Muscle layer of colon (tissue), 2 donors: ENCODE measurements at regions not wholly inside any gene's neighbourhood (a gene's known extent, or its start where the extent isn't known, plus 50 kb on each side); places are given as distances from the start of the nearest gene placed in this dataset.

Source experiments
- H3K27ac ChIP-seq: one replicate; pipeline ENCODE4 v1.7.0; 2013; ENCODE audit warnings: low read depth, mild to moderate bottlenecking, low read length, moderate library complexity
- H3K27me3 ChIP-seq, 2 donors: one replicate each; pipeline ENCODE4 v1.7.0; 2013; ENCODE audit warnings: low read length in 2 of 2, mild to moderate bottlenecking in 2 of 2; ENCODE audit not compliant: insufficient read depth in 2 of 2, control insufficient read depth in 1 of 2
- H3K36me3 ChIP-seq: one replicate; pipeline ENCODE4 v1.7.0; 2013; ENCODE audit warnings: mild to moderate bottlenecking, low read length; ENCODE audit not compliant: insufficient read depth
- H3K4me1 ChIP-seq: one replicate; pipeline ENCODE4 v1.7.0; 2013; ENCODE audit warnings: mild to moderate bottlenecking, low read length; ENCODE audit not compliant: insufficient read depth
- H3K4me3 ChIP-seq, 2 donors: one replicate each; pipeline ENCODE4 v1.7.0; 2013; ENCODE audit warnings: low read length in 2 of 2, low read depth in 1 of 2, mild to moderate bottlenecking in 1 of 2, moderate library complexity in 1 of 2
- H3K9ac ChIP-seq: one replicate; pipeline ENCODE4 v1.7.0; 2013; ENCODE audit warnings: low read length
- H3K9me3 ChIP-seq: one replicate; pipeline ENCODE4 v1.7.0; 2013; ENCODE audit warnings: mild to moderate bottlenecking, low read length
- donor health status: abdominal sarcoma.
- donor health status: Adenocarcinoma of cecum.

GRCh38 chr3:51619983-51620382, 51.1 kb upstream of the TEX264 start:
- no peak overlapping the region for H3K9ac ChIP-seq
- H3K27me3 ChIP-seq: no peaks in the 10 kb centered on the region
- H3K36me3 ChIP-seq: no peaks in the 10 kb centered on the region
- H3K9me3 ChIP-seq: no peaks in the 10 kb centered on the region
- H3K4me1 ChIP-seq: peaks cover 41% of the 10 kb centered on the region
- H3K4me3 ChIP-seq: no peak overlapping the region
- peak overlapping the region; percentile 28 for H3K27ac ChIP-seq

DNA sequence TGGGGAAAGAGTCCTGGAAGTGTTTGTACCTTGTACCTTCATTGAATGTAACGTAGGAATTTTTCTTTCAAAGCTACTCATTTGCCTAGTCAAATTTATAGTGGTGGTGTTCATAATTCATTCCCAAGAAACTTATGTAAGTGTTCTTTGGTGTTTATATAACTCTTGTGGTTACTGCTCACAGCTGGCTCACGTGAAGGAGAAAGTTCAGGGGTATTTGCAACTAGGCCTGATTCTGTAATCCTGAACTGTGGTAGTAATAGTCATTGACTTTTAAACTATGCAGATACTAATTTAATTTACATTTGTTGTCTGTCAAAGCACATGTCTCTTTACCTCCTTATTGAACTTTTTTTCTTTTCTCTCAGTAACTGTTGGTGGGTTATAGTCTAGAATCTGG, 50.5 kb upstream of the TEX264 start:
- Histone ChIP-seq H3K36me3 (no peaks in the 10 kb centered on the region), H3K27ac (peak overlapping the region; percentile 82), H3K9me3 (no peaks in the 10 kb centered on the region), H3K4me1 (peaks cover 41% of the 10 kb centered on the region), H3K27me3 (no peaks in the 10 kb centered on the region), H3K9ac (no peak overlapping the region), H3K4me3 (no peak overlapping the region)

DNA sequence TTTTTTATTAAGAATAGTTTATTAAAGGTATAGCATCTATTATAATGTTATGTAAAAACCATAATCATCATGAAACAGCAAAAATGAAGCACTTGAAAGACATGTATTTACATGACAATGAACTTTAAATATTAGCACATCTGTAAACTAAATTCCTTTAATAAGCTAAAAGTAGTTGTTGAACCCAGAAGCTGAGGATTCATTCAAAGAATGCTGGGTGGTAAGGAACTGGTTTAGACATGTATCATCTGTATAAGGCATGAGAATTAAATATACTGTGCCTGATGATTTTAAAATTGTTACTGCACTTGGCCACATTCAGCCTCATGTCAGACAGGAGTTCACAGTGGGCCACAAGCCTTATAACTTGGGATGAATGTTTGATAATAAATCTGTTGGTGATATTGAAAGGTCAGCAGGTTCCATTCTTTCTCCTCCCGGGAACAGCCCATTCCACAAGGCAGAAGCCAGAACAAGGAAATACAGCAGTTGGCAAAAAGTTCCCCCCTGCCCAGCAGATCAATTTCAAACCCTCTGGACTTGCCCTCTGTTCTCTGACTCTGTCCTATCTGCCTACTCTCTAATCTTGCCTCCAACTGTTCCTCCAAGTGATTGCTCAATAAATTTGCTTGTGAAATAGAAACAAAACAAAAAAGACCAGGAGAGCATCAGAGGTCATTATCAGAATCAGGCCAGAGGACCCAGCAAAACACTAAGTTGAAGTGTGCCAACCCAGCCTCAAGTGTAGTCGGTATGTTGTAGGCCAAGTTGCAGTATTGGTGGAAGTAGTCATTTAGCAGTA, 49.8 kb upstream of the TEX264 start:
- Histone ChIP-seq H3K4me3 (no peak overlapping the region), H3K36me3 (no peaks in the 10 kb centered on the region), H3K27ac (peak overlapping the region; percentile 82), H3K27me3 (no peaks in the 10 kb centered on the region), H3K4me1 (peaks cover 41% of the 10 kb centered on the region), H3K9me3 (no peaks in the 10 kb centered on the region), H3K9ac (peak overlapping the region; percentile 10)
